PC-9 (cell line): ENCODE measurements at regions not wholly inside any gene's neighbourhood (a gene's known extent, or its start where the extent isn't known, plus 50 kb on each side); places are given as distances from the start of the nearest gene placed in this dataset.

Experiments
- BruUV-seq: library from RNA; stranded (reverse); fragments of 400-500 nt; replicated peaks from 2 replicates; lab custom pipeline; 2021; lab: Mats Ljungman, UMichigan
- CTCF ChIA-PET: fragments of 300-600 bp; sonication (Branson Sonifier 250); formaldehyde crosslinking; loops from one replicate; lab custom pipeline; 2022; ENCODE audit warnings: antibody characterized with exemption; lab: Charles Lee
- POLR2A ChIA-PET: fragments of 300-600 bp; sonication (Branson Sonifier 250); formaldehyde crosslinking; loops from one replicate; lab custom pipeline; 2022; ENCODE audit warnings: antibody characterized with exemption; ENCODE audit not compliant: unreplicated experiment; lab: Charles Lee
- DNase-seq, 2 experiments: peaks; one replicate each; pipeline versions ENCODE4 v3.0.0 to v3.0.0-alpha.2; 2015 to 2022; ENCODE audit warnings: mixed read lengths in 1 of 2
- H2AFZ ChIP-seq: fragments of 200-600 bp; sonication (generic); 2 replicates; pipeline ENCODE4 v1.8.1; 2017; ENCODE audit warnings: antibody characterized with exemption
- H3F3A ChIP-seq: fragments of 200-600 bp; sonication (generic); 2 replicates; pipeline ENCODE4 v1.8.1; 2017; ENCODE audit warnings: antibody characterized with exemption, mild to moderate bottlenecking, low read depth; ENCODE audit not compliant: insufficient read depth
- H3K27ac ChIP-seq: fragments of 200-600 bp; sonication (generic); 2 replicates; pipeline ENCODE4 v1.6.1; 2016; ENCODE audit warnings: mixed run types
- H3K27me3 ChIP-seq: fragments of 200-600 bp; sonication (generic); 2 replicates; pipeline ENCODE4 v1.6.1; 2016; ENCODE audit warnings: low read depth, mixed run types; ENCODE audit not compliant: insufficient read depth
- H3K36me3 ChIP-seq: fragments of 200-600 bp; sonication (generic); 2 replicates; pipeline ENCODE4 v1.6.1; 2016; ENCODE audit warnings: low read depth, mixed run types
- H3K4me1 ChIP-seq: fragments of 200-600 bp; sonication (generic); replicated peaks from 2 replicates; pipeline ENCODE4 v1.6.1; 2016; ENCODE audit warnings: mixed run types; ENCODE audit not compliant: insufficient read depth
- H3K4me2 ChIP-seq: fragments of 200-600 bp; sonication (generic); 2 replicates; pipeline ENCODE4 v1.6.1; 2017; ENCODE audit warnings: mixed run types
- H3K4me3 ChIP-seq: fragments of 200-600 bp; sonication (generic); 2 replicates; pipeline ENCODE4 v1.6.1; 2016; ENCODE audit warnings: mixed run types
- H3K79me2 ChIP-seq: fragments of 200-600 bp; sonication (generic); 2 replicates; pipeline ENCODE4 v1.6.1; 2017; ENCODE audit warnings: low read depth, mixed run types
- H3K9me2 ChIP-seq: fragments of 200-600 bp; sonication (generic); 2 replicates; pipeline ENCODE4 v1.8.1; 2017; ENCODE audit warnings: mild to moderate bottlenecking; ENCODE audit not compliant: insufficient read depth
- H3K9me3 ChIP-seq: fragments of 200-600 bp; sonication (generic); 2 replicates; pipeline ENCODE4 v1.8.1; 2016; ENCODE audit warnings: low read depth; ENCODE audit not compliant: insufficient read depth
- H4K20me1 ChIP-seq: fragments of 200-600 bp; sonication (generic); 2 replicates; pipeline ENCODE4 v1.8.1; 2017; ENCODE audit not compliant: insufficient read depth
- EZH2 ChIP-seq: fragments of 200-600 bp; sonication (generic); IDR thresholded peaks from 2 replicates; pipeline ENCODE4 v1.8.0; 2017; ENCODE audit warnings: antibody characterized with exemption, low read depth
- intact Hi-C: fragments of 100-400 bp; cut with micrococcal nuclease; formaldehyde crosslinking; loops from one replicate; pipeline ENCODE4 v1.10.0; 2022; ENCODE audit not compliant: unreplicated experiment
- TF ChIP-seq, protein P1 (sequence below): fragments of 200-600 bp; sonication (generic); conservative IDR thresholded peaks from 2 replicates; pipeline ENCODE4 v1.6.1; 2017; ENCODE audit warnings: mixed run types, antibody characterized with exemption, mild to moderate bottlenecking, moderate library complexity

DNA sequence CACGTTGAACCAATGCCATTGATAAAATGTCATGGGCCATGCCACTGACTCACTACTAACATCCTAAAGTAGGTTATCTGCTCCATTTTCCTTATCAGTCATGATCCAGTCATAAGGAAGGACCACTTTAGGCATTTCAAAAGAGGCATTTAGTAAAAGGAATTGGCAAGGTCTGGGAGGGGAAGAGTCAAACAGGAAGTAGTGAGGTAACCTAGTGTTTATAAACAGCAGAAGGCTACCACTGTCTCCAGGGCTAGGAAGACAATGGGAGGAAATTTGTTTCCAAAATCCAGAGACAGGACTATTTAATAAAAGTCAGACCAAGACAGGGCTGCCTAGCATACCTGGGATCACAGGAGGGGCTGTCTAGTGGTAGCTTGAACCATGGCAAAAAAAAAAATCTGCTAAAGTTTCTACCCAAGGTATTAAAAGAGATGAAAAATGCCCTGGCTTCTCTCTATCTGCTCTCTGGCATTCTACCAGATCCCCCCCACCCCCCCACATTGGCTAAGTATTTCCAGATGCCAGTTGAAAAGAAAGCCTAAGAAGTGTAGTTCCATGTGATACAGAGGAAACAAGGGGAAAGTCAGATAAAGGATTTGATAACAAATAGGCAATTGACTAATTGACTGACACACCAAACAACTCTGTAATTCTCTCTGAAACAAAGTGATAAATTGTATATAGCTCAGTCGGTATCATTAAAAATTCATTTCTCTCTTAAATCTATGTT, 50.4 kb upstream of the C11orf87 start:
- Histone ChIP-seq H3K36me3 (no peaks in the 10 kb centered on the region), H3F3A (no peaks in the 10 kb centered on the region), H3K9me3 (no peaks in the 10 kb centered on the region), H3K4me2 (no peak overlapping the region), H3K9me2 (no peaks in the 10 kb centered on the region), H3K4me3 (no peak overlapping the region), H3K27ac (no peak overlapping the region), H2AFZ (no peak overlapping the region), H3K79me2 (no peaks in the 10 kb centered on the region), H4K20me1 (no peaks in the 10 kb centered on the region), H3K4me1 (no peaks in the 10 kb centered on the region), H3K27me3 (no peaks in the 10 kb centered on the region)
- ChIA-PET CTCF (no interaction called here), POLR2A (interaction anchor here (0.5 kb wide), 1 partner anchor 778 kb away, joined by 19 read pairs; the partner anchor contains the start of gene EXPH5)
- no peak for TF ChIP-seq EZH2
- TF ChIP-seq, protein P1, sequence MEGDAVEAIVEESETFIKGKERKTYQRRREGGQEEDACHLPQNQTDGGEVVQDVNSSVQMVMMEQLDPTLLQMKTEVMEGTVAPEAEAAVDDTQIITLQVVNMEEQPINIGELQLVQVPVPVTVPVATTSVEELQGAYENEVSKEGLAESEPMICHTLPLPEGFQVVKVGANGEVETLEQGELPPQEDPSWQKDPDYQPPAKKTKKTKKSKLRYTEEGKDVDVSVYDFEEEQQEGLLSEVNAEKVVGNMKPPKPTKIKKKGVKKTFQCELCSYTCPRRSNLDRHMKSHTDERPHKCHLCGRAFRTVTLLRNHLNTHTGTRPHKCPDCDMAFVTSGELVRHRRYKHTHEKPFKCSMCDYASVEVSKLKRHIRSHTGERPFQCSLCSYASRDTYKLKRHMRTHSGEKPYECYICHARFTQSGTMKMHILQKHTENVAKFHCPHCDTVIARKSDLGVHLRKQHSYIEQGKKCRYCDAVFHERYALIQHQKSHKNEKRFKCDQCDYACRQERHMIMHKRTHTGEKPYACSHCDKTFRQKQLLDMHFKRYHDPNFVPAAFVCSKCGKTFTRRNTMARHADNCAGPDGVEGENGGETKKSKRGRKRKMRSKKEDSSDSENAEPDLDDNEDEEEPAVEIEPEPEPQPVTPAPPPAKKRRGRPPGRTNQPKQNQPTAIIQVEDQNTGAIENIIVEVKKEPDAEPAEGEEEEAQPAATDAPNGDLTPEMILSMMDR = no peak
- intact Hi-C loops = no loop called here
- DNase-seq = no peak
- no TSS peak for BruUV-seq
